Prostate gland (tissue), 2 donors: ENCODE measurements at regions not wholly inside any gene's neighbourhood (a gene's known extent, or its start where the extent isn't known, plus 50 kb on each side); places are given as distances from the start of the nearest gene placed in this dataset.

Experiments
- CTCF ChIP-seq, 4 experiments: fragments of 200-600 bp in 2 of 4; fragments of 450-650 bp in 2 of 4; sonication (generic) in 2 of 4; IDR thresholded peaks; 1 replicate in 3 of 4; 2 replicates in 1 of 4; pipeline ENCODE4 v1.5.1; 2016 to 2019; ENCODE audit warnings: antibody characterized with exemption in 4 of 4, mild to moderate bottlenecking in 2 of 4, moderate library complexity in 2 of 4
- POLR2A ChIP-seq: fragments of 450-650 bp; IDR thresholded peaks from one replicate; pipeline ENCODE4 v1.6.1; 2016; ENCODE audit warnings: antibody characterized with exemption, mild to moderate bottlenecking
- POLR2AphosphoS5 ChIP-seq: sonication (generic); formaldehyde crosslinking; IDR thresholded peaks from one replicate; pipeline ENCODE4 v1.6.1; 2017; ENCODE audit warnings: antibody characterized with exemption

- TF ChIP-seq CTCF (IDR thresholded peaks at IDR 0.05) (no peak), POLR2A (no peak), POLR2AphosphoS5 (no peak)
Observed at GRCh38 chr6:15113587-15113986, 132.3 kb upstream of the JARID2 start.
